SU-DHL-6 (cell line): ENCODE measurements at regions not wholly inside any gene's neighbourhood (a gene's known extent, or its start where the extent isn't known, plus 50 kb on each side); places are given as distances from the start of the nearest gene placed in this dataset.

Experiments used
- H2AFZ ChIP-seq: fragments of 200-600 bp; sonication (generic); 2 replicates; pipeline ENCODE4 v1.6.1; 2014; ENCODE audit warnings: low read depth, mild to moderate bottlenecking, moderate library complexity, mixed read lengths, antibody characterized with exemption, low read length; ENCODE audit not compliant: severe bottlenecking
- H3F3A ChIP-seq: fragments of 200-600 bp; shearing (Covaris generic); 2 replicates; pipeline ENCODE4 v1.6.0; 2016; ENCODE audit warnings: antibody characterized with exemption, mild to moderate bottlenecking; ENCODE audit not compliant: insufficient read depth
- H3K27ac ChIP-seq: fragments of 200-600 bp; sonication (generic); 2 replicates; pipeline ENCODE4 v1.5.1; 2016; ENCODE audit warnings: low read depth, mild to moderate bottlenecking, low read length, moderate library complexity, mixed read lengths
- H3K27me3 ChIP-seq: fragments of 200-600 bp; sonication (generic), shearing (Covaris generic); 2 replicates; pipeline ENCODE4 v1.6.0; 2014; ENCODE audit warnings: mild to moderate bottlenecking, low read length
- H3K36me3 ChIP-seq: fragments of 200-600 bp; sonication (generic); 2 replicates; pipeline ENCODE4 v1.6.1; 2014; ENCODE audit warnings: mild to moderate bottlenecking, low read length, mixed read lengths
- H3K4me2 ChIP-seq: fragments of 300-600, 200-600 bp; shearing (Covaris generic), sonication (generic); 2 replicates; pipeline ENCODE4 v1.6.0; 2014; ENCODE audit warnings: low read length, low read depth, mild to moderate bottlenecking; ENCODE audit not compliant: poor library complexity, severe bottlenecking
- H3K4me3 ChIP-seq: fragments of 200-600 bp; sonication (generic); 2 replicates; pipeline ENCODE4 v1.5.1; 2014; ENCODE audit warnings: antibody characterized with exemption, low read length, mild to moderate bottlenecking, mixed read lengths; ENCODE audit not compliant: insufficient read depth, poor library complexity, severe bottlenecking
- H3K79me2 ChIP-seq: fragments of 200-600 bp; sonication (generic); 2 replicates; pipeline ENCODE4 v1.6.1; 2014; ENCODE audit warnings: mild to moderate bottlenecking, low read length, moderate library complexity; ENCODE audit not compliant: insufficient read depth
- H3K9ac ChIP-seq: fragments of 200-600 bp; sonication (generic); 2 replicates; pipeline ENCODE4 v1.7.0; 2014; ENCODE audit warnings: mild to moderate bottlenecking, low read length
- H3K9me2 ChIP-seq: fragments of 200-600 bp; sonication (generic); replicated peaks from 2 replicates; pipeline ENCODE4 v1.6.1; 2014; ENCODE audit warnings: low read length; ENCODE audit not compliant: insufficient read depth
- H3K9me3 ChIP-seq: fragments of 200-600 bp; sonication (generic); 2 replicates; pipeline ENCODE4 v1.6.1; 2014; ENCODE audit warnings: low read length, mixed read lengths; ENCODE audit not compliant: insufficient read depth
- H4K20me1 ChIP-seq: fragments of 200-600 bp; sonication (generic); 2 replicates; pipeline ENCODE4 v1.6.1; 2014; ENCODE audit warnings: low read depth, mild to moderate bottlenecking, antibody characterized with exemption, low read length, moderate library complexity, mixed read lengths
- CTCF ChIP-seq: fragments of 200-600 bp; sonication (generic); IDR thresholded peaks from one replicate; pipeline ENCODE4 v1.5.1; 2017; ENCODE audit warnings: antibody characterized with exemption, mild to moderate bottlenecking, low read length, moderate library complexity; ENCODE audit not compliant: insufficient read depth, poor library complexity, severe bottlenecking
- EZH2phosphoT487 ChIP-seq: fragments of 200-600 bp; sonication (generic), shearing (Covaris generic); conservative IDR thresholded peaks from 2 replicates; pipeline ENCODE4 v1.6.1; 2018; ENCODE audit warnings: mild to moderate bottlenecking, antibody characterized with exemption, low read length, moderate library complexity, mixed read lengths

- Histone ChIP-seq H3K27me3 (no peaks in the 10 kb centered on the region), H2AFZ (no peak overlapping the region), H3K36me3 (no peaks in the 10 kb centered on the region), H3K27ac (no peak overlapping the region), H3K4me3 (no peak overlapping the region), H3F3A (no peaks in the 10 kb centered on the region), H3K4me2 (no peak overlapping the region), H3K9me2 (no peaks in the 10 kb centered on the region), H4K20me1 (no peaks in the 10 kb centered on the region), H3K79me2 (no peaks in the 10 kb centered on the region), H3K9me3 (no peaks in the 10 kb centered on the region), H3K9ac (no peak overlapping the region)
- TF ChIP-seq EZH2phosphoT487 (no peak), CTCF (no peak)
Observed at GRCh38 chr1:229938551-229938950, 128.5 kb upstream of the GALNT2 start.

DNA sequence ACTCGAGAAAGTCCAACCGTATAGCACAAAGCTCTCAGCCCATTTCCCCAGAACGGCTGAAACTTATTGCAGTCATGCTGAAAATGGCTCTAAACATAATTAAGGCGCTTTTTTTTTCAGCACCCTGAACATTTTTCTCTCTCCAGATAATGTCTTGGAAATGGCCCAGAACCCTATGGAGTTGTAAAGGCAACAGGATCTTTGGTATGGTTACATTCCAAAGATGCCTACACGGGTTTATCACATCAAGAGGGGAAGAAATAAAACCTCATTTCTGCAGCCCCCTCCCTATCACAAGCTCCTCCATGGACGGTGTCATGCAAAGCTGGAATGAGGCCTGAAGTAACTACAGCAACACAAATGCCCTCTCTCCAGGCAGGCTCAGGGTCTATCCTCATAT is 126.4 kb upstream of the GALNT2 start:
- H3K36me3 ChIP-seq: no peaks in the 10 kb centered on the region
- no peaks in the 10 kb centered on the region for H3K9me3 ChIP-seq
- no peaks in the 10 kb centered on the region for H3F3A ChIP-seq
- no peaks in the 10 kb centered on the region for H3K9me2 ChIP-seq
- H3K4me3 ChIP-seq: no peak overlapping the region
- H3K27me3 ChIP-seq: no peaks in the 10 kb centered on the region
- no peak overlapping the region for H3K27ac ChIP-seq
- no peak overlapping the region for H3K9ac ChIP-seq
- TF ChIP-seq EZH2phosphoT487 (no peak), CTCF (no peak)
- H4K20me1 ChIP-seq: no peaks in the 10 kb centered on the region
- no peaks in the 10 kb centered on the region for H3K79me2 ChIP-seq
- no peak overlapping the region for H2AFZ ChIP-seq
- H3K4me2 ChIP-seq: no peak overlapping the region

DNA sequence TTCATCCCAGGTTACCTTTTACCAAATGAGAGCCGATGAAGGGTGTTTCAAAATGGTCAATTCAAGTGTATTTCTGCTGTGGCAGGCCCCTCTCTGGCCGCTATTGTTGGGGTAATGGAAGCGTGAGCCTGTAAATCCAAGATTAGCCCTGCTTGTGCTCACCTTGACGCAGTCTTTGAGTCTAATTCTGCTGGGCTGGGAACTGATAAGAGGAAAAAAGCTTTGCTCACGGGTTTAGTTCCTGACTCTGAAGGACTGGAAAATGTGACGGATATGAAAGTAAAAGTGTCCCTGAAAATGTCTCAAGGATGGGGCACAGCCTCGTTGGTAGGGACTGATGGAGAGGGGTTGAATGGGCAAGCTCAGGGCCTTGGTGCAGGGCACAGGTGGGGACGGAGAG is 125.9 kb upstream of the GALNT2 start:
- H3F3A ChIP-seq: no peaks in the 10 kb centered on the region
- H2AFZ ChIP-seq: no peak overlapping the region
- H3K9me3 ChIP-seq: no peaks in the 10 kb centered on the region
- no peaks in the 10 kb centered on the region for H3K36me3 ChIP-seq
- no peak overlapping the region for H3K27ac ChIP-seq
- H3K9me2 ChIP-seq: no peaks in the 10 kb centered on the region
- H3K4me2 ChIP-seq: no peak overlapping the region
- no peaks in the 10 kb centered on the region for H3K79me2 ChIP-seq
- no peak overlapping the region for H3K9ac ChIP-seq
- TF ChIP-seq EZH2phosphoT487 (no peak), CTCF (no peak)
- H3K4me3 ChIP-seq: no peak overlapping the region
- no peaks in the 10 kb centered on the region for H4K20me1 ChIP-seq
- no peaks in the 10 kb centered on the region for H3K27me3 ChIP-seq

- Histone ChIP-seq H4K20me1 (no peaks in the 10 kb centered on the region), H3K27ac (no peak overlapping the region), H3K9me2 (no peaks in the 10 kb centered on the region), H2AFZ (no peak overlapping the region), H3K9ac (no peak overlapping the region), H3K36me3 (no peaks in the 10 kb centered on the region), H3K9me3 (no peaks in the 10 kb centered on the region), H3K4me2 (no peak overlapping the region), H3K4me3 (no peak overlapping the region), H3F3A (no peaks in the 10 kb centered on the region), H3K79me2 (no peaks in the 10 kb centered on the region), H3K27me3 (no peaks in the 10 kb centered on the region)
- no peak for TF ChIP-seq CTCF
- no peak for TF ChIP-seq EZH2phosphoT487
Observed at GRCh38 chr1:229941831-229942230, 125.2 kb upstream of the GALNT2 start.
